Loucy (cell line): ENCODE measurements at regions not wholly inside any gene's neighbourhood (a gene's known extent, or its start where the extent isn't known, plus 50 kb on each side); places are given as distances from the start of the nearest gene placed in this dataset.

ENCODE experiments used
- EZH2phosphoT487 ChIP-seq: fragments of 200-600 bp; IDR thresholded peaks from 2 replicates; pipeline ENCODE4 v1.6.1; 2018; ENCODE audit warnings: antibody characterized with exemption, mild to moderate bottlenecking, moderate library complexity, borderline replicate concordance
- TF ChIP-seq, protein P1 (sequence below): fragments of 200-600 bp; sonication (generic); conservative IDR thresholded peaks from 2 replicates; pipeline ENCODE4 v1.5.1; 2014; ENCODE audit warnings: mild to moderate bottlenecking, antibody characterized with exemption, low read length

DNA sequence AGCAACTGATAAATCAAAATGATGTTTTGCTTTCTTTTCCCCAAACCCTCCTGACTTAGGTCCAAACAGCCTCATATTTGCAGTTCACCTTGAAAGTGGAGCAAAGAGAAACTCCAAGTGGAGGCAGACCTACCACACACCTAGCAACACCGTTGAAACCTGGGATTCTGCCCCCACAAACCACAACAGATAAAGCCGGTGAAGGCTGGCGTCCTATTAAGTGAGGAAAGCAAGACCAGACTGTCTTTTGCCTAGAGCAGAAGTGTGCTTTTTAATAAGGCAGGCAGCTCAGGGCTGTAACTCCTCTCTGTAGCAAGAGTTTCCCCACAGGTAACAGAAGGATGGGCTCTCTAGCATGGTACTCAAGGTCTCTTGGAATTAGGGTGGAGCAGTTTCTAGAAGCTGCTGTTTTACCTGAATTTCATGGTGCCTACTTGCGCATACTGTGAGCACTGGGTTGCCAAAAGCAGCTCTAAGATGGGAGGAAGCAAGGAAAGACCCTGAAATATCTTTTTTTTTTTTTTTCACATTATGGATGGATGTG, 336.9 kb downstream of the BCL11A start:
- TF ChIP-seq EZH2phosphoT487 = no peak
- TF ChIP-seq, protein P1, sequence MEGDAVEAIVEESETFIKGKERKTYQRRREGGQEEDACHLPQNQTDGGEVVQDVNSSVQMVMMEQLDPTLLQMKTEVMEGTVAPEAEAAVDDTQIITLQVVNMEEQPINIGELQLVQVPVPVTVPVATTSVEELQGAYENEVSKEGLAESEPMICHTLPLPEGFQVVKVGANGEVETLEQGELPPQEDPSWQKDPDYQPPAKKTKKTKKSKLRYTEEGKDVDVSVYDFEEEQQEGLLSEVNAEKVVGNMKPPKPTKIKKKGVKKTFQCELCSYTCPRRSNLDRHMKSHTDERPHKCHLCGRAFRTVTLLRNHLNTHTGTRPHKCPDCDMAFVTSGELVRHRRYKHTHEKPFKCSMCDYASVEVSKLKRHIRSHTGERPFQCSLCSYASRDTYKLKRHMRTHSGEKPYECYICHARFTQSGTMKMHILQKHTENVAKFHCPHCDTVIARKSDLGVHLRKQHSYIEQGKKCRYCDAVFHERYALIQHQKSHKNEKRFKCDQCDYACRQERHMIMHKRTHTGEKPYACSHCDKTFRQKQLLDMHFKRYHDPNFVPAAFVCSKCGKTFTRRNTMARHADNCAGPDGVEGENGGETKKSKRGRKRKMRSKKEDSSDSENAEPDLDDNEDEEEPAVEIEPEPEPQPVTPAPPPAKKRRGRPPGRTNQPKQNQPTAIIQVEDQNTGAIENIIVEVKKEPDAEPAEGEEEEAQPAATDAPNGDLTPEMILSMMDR = no peak
